GM12872 (cell line): ENCODE measurements at regions not wholly inside any gene's neighbourhood (a gene's known extent, or its start where the extent isn't known, plus 50 kb on each side); places are given as distances from the start of the nearest gene placed in this dataset.

Experiments
- TF ChIP-seq, protein P1 (sequence below): IDR thresholded peaks from 3 replicates; pipeline ENCODE4 v1.5.1; 2011; ENCODE audit warnings: low read depth, mild to moderate bottlenecking, low read length, moderate library complexity; ENCODE audit not compliant: insufficient read depth

DNA sequence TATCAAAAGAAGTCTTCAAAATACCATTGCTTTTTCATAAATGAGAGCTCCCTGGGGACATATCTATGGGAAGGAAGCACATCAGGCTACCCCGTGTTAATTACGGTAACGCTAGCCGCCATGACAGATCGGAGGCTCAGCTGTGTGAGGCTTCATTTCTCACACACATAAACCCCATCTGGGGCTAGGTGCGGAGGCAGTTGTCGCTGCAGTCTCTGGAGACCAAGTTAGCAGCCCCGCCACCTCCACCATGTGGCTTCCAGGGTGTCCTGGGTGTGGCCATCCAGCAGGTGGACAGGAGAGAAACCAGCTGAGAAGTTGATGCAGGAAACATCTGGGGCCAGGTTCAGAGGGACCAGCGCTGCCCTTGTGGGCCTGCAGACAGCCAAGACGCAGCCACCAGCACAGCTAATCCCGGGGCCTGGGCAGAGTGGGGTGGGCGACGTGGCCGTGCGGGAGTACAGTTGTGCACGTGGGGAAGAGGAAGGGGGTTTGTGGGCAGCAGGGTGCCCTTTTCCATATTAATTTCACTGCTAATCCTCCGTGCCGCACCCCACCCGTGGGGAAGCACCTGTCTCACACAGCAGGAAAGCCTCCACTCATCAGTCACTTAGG is 426.5 kb downstream of the IRX1 start:
- TF ChIP-seq, protein P1, sequence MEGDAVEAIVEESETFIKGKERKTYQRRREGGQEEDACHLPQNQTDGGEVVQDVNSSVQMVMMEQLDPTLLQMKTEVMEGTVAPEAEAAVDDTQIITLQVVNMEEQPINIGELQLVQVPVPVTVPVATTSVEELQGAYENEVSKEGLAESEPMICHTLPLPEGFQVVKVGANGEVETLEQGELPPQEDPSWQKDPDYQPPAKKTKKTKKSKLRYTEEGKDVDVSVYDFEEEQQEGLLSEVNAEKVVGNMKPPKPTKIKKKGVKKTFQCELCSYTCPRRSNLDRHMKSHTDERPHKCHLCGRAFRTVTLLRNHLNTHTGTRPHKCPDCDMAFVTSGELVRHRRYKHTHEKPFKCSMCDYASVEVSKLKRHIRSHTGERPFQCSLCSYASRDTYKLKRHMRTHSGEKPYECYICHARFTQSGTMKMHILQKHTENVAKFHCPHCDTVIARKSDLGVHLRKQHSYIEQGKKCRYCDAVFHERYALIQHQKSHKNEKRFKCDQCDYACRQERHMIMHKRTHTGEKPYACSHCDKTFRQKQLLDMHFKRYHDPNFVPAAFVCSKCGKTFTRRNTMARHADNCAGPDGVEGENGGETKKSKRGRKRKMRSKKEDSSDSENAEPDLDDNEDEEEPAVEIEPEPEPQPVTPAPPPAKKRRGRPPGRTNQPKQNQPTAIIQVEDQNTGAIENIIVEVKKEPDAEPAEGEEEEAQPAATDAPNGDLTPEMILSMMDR: no peak

DNA sequence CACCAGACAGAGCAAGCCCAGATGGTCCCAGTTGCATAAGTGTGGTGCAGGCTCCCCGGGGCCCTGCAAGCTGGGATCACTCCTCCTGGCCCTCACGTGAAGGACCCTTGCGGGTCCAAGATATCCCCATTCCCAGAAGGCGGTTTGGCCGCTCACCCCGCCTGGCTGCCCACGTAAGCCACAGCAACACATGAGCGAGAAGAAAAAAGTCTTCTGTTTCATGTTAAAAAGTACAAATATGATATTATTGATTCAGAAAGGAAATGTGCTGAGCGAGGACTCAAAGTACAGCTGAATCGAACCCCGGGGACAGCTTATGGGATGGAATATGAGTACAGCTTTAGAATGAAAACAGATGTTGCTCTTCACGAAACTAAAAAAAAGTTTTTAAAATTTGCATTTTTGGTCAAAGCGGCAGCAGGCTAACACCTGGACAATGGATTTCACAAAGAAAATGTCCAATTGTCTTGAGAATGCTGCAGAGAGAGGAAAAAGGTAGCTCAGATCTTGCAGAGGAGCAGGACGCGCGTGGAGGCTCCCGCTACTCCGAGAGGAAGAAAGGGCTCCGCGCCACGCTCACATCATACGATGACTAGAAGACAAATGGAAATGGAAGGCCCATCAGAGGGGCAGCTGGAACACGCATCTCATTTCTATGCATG is 427.6 kb downstream of the IRX1 start:
- TF ChIP-seq, protein P1: no peak

DNA sequence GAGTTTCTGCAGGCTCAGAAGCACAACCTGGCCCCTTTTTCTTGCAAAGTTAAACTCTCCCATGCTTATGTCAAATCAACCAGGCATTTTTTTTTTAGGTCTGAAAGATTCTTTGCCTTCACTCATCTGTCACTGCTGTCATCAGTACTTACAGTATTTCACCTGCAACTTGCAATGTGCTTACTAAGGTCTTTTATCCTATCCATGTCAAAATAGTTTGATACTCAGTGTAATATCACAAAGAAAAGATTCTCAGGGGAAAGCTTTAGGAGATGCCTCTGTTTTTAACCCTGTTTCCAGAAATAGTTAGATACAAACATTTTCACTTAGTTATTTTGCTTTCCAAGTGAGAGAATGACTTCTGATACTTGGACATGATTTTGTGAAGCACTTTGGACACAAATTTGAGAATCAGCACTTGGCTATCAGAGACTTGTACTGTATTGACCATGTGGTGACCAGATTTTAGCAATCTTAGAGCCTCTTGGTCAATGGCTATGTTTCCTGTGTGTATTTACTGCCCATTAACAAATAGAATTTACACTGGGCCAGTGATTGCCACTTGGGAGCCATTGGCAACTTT is 428.2 kb downstream of the IRX1 start:
- TF ChIP-seq, protein P1: no peak

DNA sequence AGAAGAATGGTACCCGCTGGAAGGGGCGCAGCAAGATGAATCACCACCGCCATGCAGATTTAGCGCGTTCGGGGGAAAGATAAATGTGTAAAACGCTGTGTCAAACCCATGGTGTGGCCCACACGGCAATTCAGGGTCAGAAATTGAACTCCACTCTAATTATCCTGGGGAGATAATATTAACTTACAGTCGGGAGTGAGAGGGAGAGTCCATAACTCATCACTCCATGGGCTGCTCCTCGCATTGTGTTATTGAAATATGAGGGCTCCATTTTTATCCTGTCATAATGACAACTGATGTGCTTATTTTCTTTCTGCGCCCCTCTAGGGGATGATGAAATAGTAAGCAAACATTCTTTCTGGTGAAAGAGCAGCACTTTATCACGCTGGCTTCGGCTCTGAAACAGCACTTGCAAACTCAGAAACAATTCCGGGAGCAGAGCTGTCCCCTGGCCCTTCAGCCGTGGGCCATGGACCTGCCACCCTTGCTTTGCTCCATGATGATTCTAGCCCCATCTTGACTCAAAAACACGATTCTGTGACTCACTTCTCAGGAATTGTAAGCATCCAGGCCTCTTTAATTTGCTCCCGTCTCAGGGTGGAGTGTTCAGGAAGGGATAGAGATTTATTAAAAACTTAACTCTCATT is 431.6 kb downstream of the IRX1 start:
- TF ChIP-seq, protein P1: no peak

DNA sequence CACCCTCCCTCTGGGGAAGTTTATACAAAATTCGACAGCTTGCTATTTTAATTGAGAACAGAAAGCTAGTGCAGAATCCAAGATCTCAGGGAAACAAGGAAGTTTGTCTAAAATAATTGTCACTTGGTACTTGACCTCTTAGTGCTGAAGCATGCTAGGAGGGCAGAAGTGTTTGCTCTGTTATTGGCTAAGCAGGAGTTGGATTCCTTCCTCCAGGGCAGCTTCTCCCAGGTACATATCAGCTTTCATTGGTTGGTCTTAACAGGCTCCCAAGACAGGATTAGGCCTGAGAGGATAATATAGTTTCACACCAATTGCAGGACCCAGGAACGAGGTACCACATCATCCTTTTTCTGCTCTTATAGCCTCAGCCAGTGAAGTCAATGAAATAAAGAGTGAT is 432.8 kb downstream of the IRX1 start:
- TF ChIP-seq, protein P1: no peak

DNA sequence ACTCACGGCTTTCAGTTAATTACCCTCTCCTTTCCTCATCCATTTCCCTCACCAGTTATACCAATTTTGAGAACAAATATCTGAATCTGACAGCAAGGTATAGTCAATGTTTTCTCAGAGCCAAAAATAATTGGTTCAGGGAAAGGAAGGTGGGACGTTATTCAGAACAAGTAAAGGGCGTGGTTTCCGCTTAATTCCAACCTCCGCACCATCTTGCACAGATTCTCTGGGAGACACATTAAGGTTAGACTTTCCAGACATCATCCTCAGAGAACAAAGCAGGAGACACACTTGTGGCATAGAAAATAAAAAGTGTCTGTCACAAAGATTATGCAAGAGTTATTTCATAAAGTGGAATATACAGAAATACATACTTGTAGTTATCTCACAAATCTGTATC is 441.2 kb downstream of the IRX1 start:
- TF ChIP-seq, protein P1: no peak

DNA sequence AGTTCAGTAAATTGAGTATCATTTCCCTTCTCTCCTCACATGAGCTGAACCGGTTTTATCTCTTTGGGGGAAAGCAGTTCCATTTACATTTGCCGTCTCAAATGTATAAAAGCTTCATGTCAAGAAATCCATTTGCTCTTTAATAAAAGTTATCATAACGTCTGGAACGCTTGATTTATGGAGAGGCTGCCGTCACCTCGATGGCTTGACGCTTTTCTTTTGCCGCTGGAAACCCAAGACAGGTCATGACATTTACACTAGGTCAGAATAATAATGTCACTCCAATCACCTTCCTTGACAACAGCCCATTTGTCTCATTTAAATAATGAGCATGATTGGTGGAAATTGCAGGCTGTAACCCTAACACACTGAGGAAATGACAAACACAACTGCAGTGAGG is 443.4 kb downstream of the IRX1 start:
- TF ChIP-seq, protein P1: no peak
